ENCODE measurements at regions not wholly inside any gene's neighbourhood (a gene's known extent, or its start where the extent isn't known, plus 50 kb on each side); places are given as distances from the start of the nearest gene placed in this dataset.

GRCh38 chr10:88127269-88127668 is 263.8 kb downstream of the PTEN start:
- Histone ChIP-seq H3K27ac (ENCODE audit: low read length) (no peak overlapping the region), H3K4me1 (ENCODE audit: low read length) (no peaks in the 10 kb centered on the region), H4K20me1 (ENCODE audit: insufficient read depth, low read length) (no peaks in the 10 kb centered on the region), H2AFZ (ENCODE audit: low read depth, low read length) (no peak overlapping the region), H3K27me3 (ENCODE audit: low read depth, low read length) (no peaks in the 10 kb centered on the region), H3K36me3 (replicated peaks; ENCODE audit: low read depth, low read length) (no peaks in the 10 kb centered on the region), H3K9me3 (ENCODE audit: insufficient read depth, low read length) (no peaks in the 10 kb centered on the region), H3K79me2 (ENCODE audit: low read length) (no peaks in the 10 kb centered on the region), H3K4me2 (ENCODE audit: low read length) (no peak overlapping the region), H3K4me3 (ENCODE audit: low read length) (no peak overlapping the region), H3K9ac (ENCODE audit: low read length) (no peak overlapping the region)
- TF ChIP-seq, protein P1, sequence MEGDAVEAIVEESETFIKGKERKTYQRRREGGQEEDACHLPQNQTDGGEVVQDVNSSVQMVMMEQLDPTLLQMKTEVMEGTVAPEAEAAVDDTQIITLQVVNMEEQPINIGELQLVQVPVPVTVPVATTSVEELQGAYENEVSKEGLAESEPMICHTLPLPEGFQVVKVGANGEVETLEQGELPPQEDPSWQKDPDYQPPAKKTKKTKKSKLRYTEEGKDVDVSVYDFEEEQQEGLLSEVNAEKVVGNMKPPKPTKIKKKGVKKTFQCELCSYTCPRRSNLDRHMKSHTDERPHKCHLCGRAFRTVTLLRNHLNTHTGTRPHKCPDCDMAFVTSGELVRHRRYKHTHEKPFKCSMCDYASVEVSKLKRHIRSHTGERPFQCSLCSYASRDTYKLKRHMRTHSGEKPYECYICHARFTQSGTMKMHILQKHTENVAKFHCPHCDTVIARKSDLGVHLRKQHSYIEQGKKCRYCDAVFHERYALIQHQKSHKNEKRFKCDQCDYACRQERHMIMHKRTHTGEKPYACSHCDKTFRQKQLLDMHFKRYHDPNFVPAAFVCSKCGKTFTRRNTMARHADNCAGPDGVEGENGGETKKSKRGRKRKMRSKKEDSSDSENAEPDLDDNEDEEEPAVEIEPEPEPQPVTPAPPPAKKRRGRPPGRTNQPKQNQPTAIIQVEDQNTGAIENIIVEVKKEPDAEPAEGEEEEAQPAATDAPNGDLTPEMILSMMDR (IDR thresholded peaks at IDR 0.05; ENCODE audit: low read depth, low read length) = no peak
- TF ChIP-seq EZH2phosphoT487 (IDR thresholded peaks at IDR 0.05; ENCODE audit: low read depth) = no peak

- H3K4me1 ChIP-seq (ENCODE audit: low read length) = no peaks in the 10 kb centered on the region
- H3K79me2 ChIP-seq (ENCODE audit: low read length) = no peaks in the 10 kb centered on the region
- no peak overlapping the region for H3K4me2 ChIP-seq (ENCODE audit: low read length)
- no peaks in the 10 kb centered on the region for H3K27me3 ChIP-seq (ENCODE audit: low read depth, low read length)
- H3K9me3 ChIP-seq (ENCODE audit: insufficient read depth, low read length) = no peaks in the 10 kb centered on the region
- no peaks in the 10 kb centered on the region for H3K36me3 ChIP-seq (replicated peaks; ENCODE audit: low read depth, low read length)
- TF ChIP-seq, protein P1 (IDR thresholded peaks at IDR 0.05; ENCODE audit: low read depth, low read length) = no peak
- TF ChIP-seq EZH2phosphoT487 (IDR thresholded peaks at IDR 0.05; ENCODE audit: low read depth) = no peak
- H4K20me1 ChIP-seq (ENCODE audit: insufficient read depth, low read length) = no peaks in the 10 kb centered on the region
- no peak overlapping the region for H3K27ac ChIP-seq (ENCODE audit: low read length)
- no peak overlapping the region for H3K9ac ChIP-seq (ENCODE audit: low read length)
- H2AFZ ChIP-seq (ENCODE audit: low read depth, low read length) = no peak overlapping the region
- H3K4me3 ChIP-seq (ENCODE audit: low read length) = no peak overlapping the region
Observed at GRCh38 chr10:88127766-88128165, 264.3 kb downstream of the PTEN start.

GRCh38 chr10:88129013-88129412 is 265.6 kb downstream of the PTEN start:
- H3K4me1 ChIP-seq (ENCODE audit: low read length) = no peaks in the 10 kb centered on the region
- TF ChIP-seq, protein P1 (IDR thresholded peaks at IDR 0.05; ENCODE audit: low read depth, low read length) = no peak
- no peak for TF ChIP-seq EZH2phosphoT487 (IDR thresholded peaks at IDR 0.05; ENCODE audit: low read depth)
- H3K4me2 ChIP-seq (ENCODE audit: low read length) = no peak overlapping the region
- no peaks in the 10 kb centered on the region for H3K36me3 ChIP-seq (replicated peaks; ENCODE audit: low read depth, low read length)
- H3K27ac ChIP-seq (ENCODE audit: low read length) = no peak overlapping the region
- H4K20me1 ChIP-seq (ENCODE audit: insufficient read depth, low read length) = no peaks in the 10 kb centered on the region
- no peak overlapping the region for H2AFZ ChIP-seq (ENCODE audit: low read depth, low read length)
- H3K9me3 ChIP-seq (ENCODE audit: insufficient read depth, low read length) = no peaks in the 10 kb centered on the region
- no peak overlapping the region for H3K9ac ChIP-seq (ENCODE audit: low read length)
- no peak overlapping the region for H3K4me3 ChIP-seq (ENCODE audit: low read length)
- no peaks in the 10 kb centered on the region for H3K79me2 ChIP-seq (ENCODE audit: low read length)
- H3K27me3 ChIP-seq (ENCODE audit: low read depth, low read length) = no peaks in the 10 kb centered on the region

- no peaks in the 10 kb centered on the region for H3K4me1 ChIP-seq (ENCODE audit: low read length)
- no peak for TF ChIP-seq EZH2phosphoT487 (IDR thresholded peaks at IDR 0.05; ENCODE audit: low read depth)
- TF ChIP-seq, protein P1 (IDR thresholded peaks at IDR 0.05; ENCODE audit: low read depth, low read length) = no peak
- no peak overlapping the region for H3K4me2 ChIP-seq (ENCODE audit: low read length)
- H3K79me2 ChIP-seq (ENCODE audit: low read length) = no peaks in the 10 kb centered on the region
- no peaks in the 10 kb centered on the region for H3K27me3 ChIP-seq (ENCODE audit: low read depth, low read length)
- no peak overlapping the region for H2AFZ ChIP-seq (ENCODE audit: low read depth, low read length)
- H4K20me1 ChIP-seq (ENCODE audit: insufficient read depth, low read length) = no peaks in the 10 kb centered on the region
- no peak overlapping the region for H3K9ac ChIP-seq (ENCODE audit: low read length)
- H3K4me3 ChIP-seq (ENCODE audit: low read length) = no peak overlapping the region
- no peak overlapping the region for H3K27ac ChIP-seq (ENCODE audit: low read length)
- H3K36me3 ChIP-seq (replicated peaks; ENCODE audit: low read depth, low read length) = no peaks in the 10 kb centered on the region
- H3K9me3 ChIP-seq (ENCODE audit: insufficient read depth, low read length) = no peaks in the 10 kb centered on the region
Observed at GRCh38 chr10:88130912-88131311, 267.5 kb downstream of the PTEN start.
